Cardiac fibroblast (primary cell): ENCODE measurements at regions not wholly inside any gene's neighbourhood (a gene's known extent, or its start where the extent isn't known, plus 50 kb on each side); places are given as distances from the start of the nearest gene placed in this dataset.

Experiments
- DNase-seq, 2 donors: peaks; one replicate each; pipeline versions ENCODE4 v3.0.0 to v3.0.0-alpha.2; 2010; ENCODE audit warnings: low read depth in 2 of 2
- H3K4me3 ChIP-seq, 2 donors: replicated peaks in 1 of 2; 1 replicate in 1 of 2; 2 replicates in 1 of 2; pipeline ENCODE4 v1.5.1; 2011; ENCODE audit warnings: low read depth in 2 of 2, low read length in 2 of 2, mild to moderate bottlenecking in 2 of 2, moderate library complexity in 1 of 2
- TF ChIP-seq, protein P1 (sequence below): IDR thresholded peaks from one replicate; pipeline ENCODE4 v1.5.1; 2011; ENCODE audit warnings: low read depth, mild to moderate bottlenecking, low read length, inconsistent platforms

DNA sequence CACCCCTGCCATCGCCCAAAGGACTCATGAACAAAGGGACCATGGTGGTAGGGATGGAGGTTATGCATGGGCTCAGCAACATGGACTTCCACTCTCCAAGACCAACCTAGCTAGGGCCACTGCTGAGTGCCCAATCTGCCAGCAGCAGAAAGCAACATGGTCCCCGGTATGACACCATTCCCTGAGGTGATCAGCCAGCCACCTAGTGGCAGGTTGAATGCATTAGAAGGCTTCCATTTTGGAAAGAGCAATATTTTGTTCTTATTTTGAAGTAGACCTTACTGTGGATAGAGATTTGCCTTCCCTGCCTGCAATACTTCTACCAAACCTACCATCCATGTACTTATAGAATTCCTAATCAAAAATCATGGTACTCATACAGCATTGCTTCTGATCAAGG lies 99.8 kb downstream of the METTL4 start:
- TF ChIP-seq, protein P1, sequence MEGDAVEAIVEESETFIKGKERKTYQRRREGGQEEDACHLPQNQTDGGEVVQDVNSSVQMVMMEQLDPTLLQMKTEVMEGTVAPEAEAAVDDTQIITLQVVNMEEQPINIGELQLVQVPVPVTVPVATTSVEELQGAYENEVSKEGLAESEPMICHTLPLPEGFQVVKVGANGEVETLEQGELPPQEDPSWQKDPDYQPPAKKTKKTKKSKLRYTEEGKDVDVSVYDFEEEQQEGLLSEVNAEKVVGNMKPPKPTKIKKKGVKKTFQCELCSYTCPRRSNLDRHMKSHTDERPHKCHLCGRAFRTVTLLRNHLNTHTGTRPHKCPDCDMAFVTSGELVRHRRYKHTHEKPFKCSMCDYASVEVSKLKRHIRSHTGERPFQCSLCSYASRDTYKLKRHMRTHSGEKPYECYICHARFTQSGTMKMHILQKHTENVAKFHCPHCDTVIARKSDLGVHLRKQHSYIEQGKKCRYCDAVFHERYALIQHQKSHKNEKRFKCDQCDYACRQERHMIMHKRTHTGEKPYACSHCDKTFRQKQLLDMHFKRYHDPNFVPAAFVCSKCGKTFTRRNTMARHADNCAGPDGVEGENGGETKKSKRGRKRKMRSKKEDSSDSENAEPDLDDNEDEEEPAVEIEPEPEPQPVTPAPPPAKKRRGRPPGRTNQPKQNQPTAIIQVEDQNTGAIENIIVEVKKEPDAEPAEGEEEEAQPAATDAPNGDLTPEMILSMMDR = peak; percentile 17
- H3K4me3 ChIP-seq = no peak overlapping the region
- no peak for DNase-seq

DNA sequence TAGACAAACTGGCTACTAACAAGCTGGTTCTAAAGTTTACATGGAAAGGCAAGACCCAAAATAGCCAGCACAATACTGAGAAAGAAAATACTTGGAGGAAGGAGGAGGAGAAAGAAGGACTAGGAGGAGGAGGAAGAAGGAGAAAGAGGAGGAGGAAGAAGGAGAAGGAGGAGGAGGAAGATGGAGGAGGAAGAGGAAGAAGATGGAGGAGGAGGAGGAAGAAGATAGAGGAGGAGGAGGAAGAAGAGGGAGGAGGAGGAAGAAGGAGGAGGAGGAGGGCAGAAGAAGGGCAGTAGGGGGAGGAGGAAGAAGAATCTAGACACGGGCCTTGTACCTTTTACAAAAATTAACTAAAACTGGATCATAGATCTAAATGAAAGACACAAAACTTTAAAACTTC lies 92.6 kb downstream of the METTL4 start:
- no peak for DNase-seq
- TF ChIP-seq, protein P1 = no peak
- H3K4me3 ChIP-seq = no peak overlapping the region

DNA sequence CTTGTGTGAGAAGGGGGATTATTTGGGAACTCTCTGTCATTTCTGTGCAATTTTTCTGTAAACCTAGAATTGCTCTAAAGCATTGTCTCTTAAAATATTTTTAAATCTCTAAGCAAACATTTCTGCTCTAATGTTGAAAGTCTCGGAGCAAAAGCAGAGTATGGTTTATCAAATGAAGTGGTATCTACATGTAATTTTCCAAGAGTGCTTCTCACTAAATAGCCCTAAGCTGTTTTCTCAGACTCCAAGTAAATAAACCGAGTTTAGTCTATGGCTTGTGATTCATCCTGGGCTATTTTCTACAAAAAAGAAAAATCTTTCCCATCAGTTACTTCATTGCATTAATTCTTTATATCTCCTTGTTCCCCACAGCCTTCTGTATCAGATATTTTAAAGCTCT lies 90.8 kb downstream of the METTL4 start:
- DNase-seq = no peak
- no peak overlapping the region for H3K4me3 ChIP-seq
- TF ChIP-seq, protein P1 = no peak

DNA sequence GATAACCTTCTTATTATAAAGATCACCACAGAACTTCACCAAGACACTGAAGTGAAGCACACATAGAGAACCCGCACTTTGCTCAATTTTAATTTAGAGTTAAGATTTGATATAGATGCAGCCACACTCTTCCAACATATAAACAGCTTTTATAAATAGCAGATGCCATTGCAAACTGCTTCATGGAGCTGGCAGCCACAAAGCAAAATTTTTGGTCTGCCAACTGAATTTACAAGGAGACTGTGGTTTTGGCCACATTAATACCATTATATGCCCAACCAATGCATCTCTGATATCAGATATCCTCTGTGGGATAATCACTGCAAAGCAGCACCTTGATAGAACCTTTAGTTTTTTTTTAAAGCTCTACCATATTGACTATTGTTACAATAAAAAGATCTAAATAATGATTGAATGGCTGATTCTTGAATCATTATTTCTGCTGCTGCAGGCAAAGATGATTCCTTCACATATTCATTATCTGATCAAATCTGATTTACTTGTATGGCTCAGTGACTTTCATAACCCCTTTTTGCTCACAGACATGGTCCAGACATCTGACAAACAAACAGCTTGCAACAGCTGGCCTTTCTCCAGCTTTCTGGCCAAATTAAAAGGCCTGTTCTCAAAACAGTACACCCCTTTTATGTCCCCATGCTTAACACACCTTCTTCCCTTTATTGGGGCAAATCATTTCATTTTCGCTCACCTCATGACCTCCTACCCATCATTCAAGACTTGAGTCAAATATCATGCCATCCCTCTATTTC lies 88.4 kb downstream of the METTL4 start:
- no peak overlapping the region for H3K4me3 ChIP-seq
- DNase-seq = no peak
- TF ChIP-seq, protein P1 = no peak

DNA sequence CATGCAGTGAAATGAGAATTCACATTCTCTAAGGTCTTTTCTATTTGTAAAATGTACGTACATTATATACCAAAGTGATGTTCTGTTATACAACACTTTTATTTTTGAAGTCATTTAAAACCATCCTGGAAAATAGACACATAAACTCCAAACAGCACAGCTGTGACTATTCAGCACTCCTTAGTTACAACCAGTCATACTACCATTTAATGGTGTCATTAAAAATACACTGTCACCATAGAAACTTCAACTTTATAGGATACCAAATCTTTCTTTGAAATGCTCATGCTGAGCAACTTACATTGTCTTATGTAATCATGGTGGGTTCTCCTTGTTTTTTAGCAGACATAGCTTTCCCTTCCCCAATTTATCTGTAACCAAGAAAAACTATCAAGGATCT lies 85.3 kb downstream of the METTL4 start:
- TF ChIP-seq, protein P1 = no peak
- no peak overlapping the region for H3K4me3 ChIP-seq
- no peak for DNase-seq

DNA sequence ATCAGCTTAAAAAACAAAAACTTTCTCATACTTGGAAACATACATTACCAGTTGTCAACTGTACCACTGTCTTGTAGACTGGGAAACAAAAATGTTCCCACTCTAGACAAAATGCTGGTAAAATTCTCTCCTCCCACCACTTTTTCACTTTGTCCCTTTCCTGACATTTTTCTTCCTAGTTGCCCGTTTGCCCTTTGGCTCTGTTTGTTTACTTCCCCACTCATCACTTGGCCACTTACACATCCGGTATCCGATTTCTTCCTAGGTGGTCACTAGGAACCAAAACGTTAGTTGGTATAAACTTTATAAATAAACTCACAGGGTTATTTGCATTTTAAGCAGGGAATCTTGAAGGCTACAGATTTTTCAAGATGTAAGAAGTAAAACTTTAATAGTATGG lies 84.9 kb downstream of the METTL4 start:
- DNase-seq = no peak
- TF ChIP-seq, protein P1 = no peak
- no peak overlapping the region for H3K4me3 ChIP-seq
